Neural crest cell (in vitro differentiated cells): ENCODE measurements at regions not wholly inside any gene's neighbourhood (a gene's known extent, or its start where the extent isn't known, plus 50 kb on each side); places are given as distances from the start of the nearest gene placed in this dataset.
A peak's percentile ranks its signal among the peaks of the same experiment; 100 is the strongest.

ENCODE experiments used
- DNase-seq: peaks from one replicate; pipeline ENCODE4 v3.0.0; 2021; ENCODE audit warnings: low read depth, mixed read lengths, low spot score
- H3K27ac Mint-ChIP-seq: one replicate; pipeline ENCODE4 v1.8.0; 2021; ENCODE audit warnings: mild to moderate bottlenecking, mixed read lengths; ENCODE audit not compliant: unreplicated experiment
- H3K27me3 Mint-ChIP-seq: 2 replicates; pipeline ENCODE4 v1.8.0; 2021; ENCODE audit warnings: low read depth, mild to moderate bottlenecking, mixed read lengths
- H3K36me3 Mint-ChIP-seq: 2 replicates; pipeline ENCODE4 v1.8.0; 2021; ENCODE audit warnings: low read depth, mild to moderate bottlenecking, mixed read lengths
- H3K4me1 Mint-ChIP-seq: 2 replicates; pipeline ENCODE4 v1.8.0; 2021; ENCODE audit warnings: mixed read lengths
- H3K4me3 Mint-ChIP-seq: one replicate; pipeline ENCODE4 v1.8.0; 2021; ENCODE audit warnings: mild to moderate bottlenecking, mixed read lengths
- H3K9me3 Mint-ChIP-seq: 2 replicates; pipeline ENCODE4 v1.8.0; 2021; ENCODE audit warnings: mixed read lengths
- TF ChIP-seq, protein P1 (sequence below): fragments of 200-600 bp; sonication (generic); conservative IDR thresholded peaks from 2 replicates; pipeline ENCODE4 v1.5.0; 2021; ENCODE audit warnings: antibody characterized with exemption, mild to moderate bottlenecking

DNA sequence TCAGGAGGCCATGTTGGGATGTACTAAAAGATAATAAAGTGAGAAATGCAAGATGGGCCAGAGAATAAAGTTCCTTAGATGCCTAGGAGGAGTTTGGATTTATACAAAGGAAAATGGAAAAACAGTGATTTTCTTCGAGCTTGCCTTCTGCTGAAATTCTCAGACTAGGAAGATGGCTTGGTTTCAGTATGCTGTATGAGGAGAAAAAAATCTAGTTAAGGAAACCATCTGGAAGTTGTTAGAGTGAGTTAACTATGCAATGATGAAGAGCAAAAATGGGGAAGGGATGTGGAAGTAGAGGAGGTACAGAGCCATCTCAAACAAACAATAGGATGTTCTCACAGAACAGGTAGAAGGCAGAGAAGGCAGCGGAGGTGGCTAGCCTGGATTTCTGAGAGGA, 162.9 kb upstream of the FTMT start:
- no peaks in the 10 kb centered on the region for H3K36me3 Mint-ChIP-seq
- no peaks in the 10 kb centered on the region for H3K9me3 Mint-ChIP-seq
- no peak for DNase-seq
- no peaks in the 10 kb centered on the region for H3K27me3 Mint-ChIP-seq
- H3K27ac Mint-ChIP-seq = no peak overlapping the region
- no peaks in the 10 kb centered on the region for H3K4me1 Mint-ChIP-seq
- TF ChIP-seq, protein P1, sequence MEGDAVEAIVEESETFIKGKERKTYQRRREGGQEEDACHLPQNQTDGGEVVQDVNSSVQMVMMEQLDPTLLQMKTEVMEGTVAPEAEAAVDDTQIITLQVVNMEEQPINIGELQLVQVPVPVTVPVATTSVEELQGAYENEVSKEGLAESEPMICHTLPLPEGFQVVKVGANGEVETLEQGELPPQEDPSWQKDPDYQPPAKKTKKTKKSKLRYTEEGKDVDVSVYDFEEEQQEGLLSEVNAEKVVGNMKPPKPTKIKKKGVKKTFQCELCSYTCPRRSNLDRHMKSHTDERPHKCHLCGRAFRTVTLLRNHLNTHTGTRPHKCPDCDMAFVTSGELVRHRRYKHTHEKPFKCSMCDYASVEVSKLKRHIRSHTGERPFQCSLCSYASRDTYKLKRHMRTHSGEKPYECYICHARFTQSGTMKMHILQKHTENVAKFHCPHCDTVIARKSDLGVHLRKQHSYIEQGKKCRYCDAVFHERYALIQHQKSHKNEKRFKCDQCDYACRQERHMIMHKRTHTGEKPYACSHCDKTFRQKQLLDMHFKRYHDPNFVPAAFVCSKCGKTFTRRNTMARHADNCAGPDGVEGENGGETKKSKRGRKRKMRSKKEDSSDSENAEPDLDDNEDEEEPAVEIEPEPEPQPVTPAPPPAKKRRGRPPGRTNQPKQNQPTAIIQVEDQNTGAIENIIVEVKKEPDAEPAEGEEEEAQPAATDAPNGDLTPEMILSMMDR = no peak
- H3K4me3 Mint-ChIP-seq = no peak overlapping the region

DNA sequence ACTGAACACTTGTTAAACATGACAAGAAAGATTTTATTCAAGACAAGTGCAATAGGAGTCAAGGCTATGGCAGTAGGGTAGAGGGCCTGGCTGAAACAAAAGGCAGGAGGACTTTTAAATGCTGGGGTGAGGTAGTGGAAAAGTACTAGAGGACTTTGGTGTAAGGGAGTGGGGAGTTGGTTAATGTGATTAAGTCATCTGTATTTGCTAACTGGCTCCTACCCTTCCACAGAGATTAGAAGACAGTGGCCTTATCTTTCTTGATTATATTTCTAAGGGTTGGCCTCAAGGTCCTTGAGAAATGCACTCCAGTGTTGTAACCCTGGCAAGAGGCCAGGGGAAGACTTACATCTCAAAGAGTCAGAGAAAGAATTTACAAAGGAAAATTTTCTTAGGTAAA, 160.2 kb upstream of the FTMT start:
- Mint-ChIP-seq H3K27me3 (no peaks in the 10 kb centered on the region), H3K4me1 (no peaks in the 10 kb centered on the region), H3K27ac (no peak overlapping the region), H3K4me3 (no peak overlapping the region), H3K36me3 (no peaks in the 10 kb centered on the region), H3K9me3 (no peaks in the 10 kb centered on the region)
- DNase-seq = no peak
- TF ChIP-seq, protein P1 = no peak

DNA sequence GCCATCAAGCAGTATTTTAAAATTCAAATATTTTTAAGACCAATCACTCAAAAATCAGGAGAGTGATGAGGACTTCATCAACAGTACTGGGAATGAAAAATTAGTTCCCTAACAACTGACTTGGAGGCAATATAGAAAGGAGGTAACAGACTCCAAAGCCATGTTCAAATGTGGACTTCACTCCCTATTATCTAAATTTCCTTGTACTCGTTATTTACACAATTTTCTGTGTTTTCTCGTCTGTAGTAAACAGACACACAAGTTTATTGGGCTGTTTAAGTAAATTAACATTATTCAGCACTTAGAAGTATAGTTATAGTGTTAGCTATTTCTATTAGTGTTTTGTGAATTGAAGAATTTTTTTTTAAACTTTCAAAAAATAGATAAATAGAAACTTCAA, 159.5 kb upstream of the FTMT start:
- no peaks in the 10 kb centered on the region for H3K27me3 Mint-ChIP-seq
- H3K4me3 Mint-ChIP-seq = no peak overlapping the region
- H3K4me1 Mint-ChIP-seq = no peaks in the 10 kb centered on the region
- no peaks in the 10 kb centered on the region for H3K36me3 Mint-ChIP-seq
- TF ChIP-seq, protein P1 = no peak
- no peaks in the 10 kb centered on the region for H3K9me3 Mint-ChIP-seq
- no peak for DNase-seq
- no peak overlapping the region for H3K27ac Mint-ChIP-seq

DNA sequence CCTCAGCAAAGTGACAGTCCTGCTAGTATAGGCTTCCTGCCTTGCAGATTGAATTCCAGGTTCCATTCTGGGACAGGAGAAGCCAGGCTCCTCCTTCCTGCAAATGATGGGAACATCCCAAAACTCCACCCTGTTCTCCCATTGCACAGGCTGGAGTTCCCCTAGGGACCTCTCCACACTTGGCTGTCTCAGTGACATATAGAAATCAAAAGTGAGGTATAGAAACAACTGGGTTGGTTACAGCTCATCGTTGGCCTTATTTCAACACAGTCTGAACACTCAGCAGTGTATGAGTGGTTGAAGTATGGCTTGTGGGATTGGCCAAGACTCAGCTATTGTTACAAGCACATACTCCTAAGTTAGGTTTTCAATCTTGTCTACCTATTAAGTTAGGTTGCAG, 157.8 kb upstream of the FTMT start:
- Mint-ChIP-seq H3K36me3 (no peaks in the 10 kb centered on the region), H3K27ac (no peak overlapping the region), H3K4me3 (no peak overlapping the region), H3K4me1 (peaks cover 2% of the 10 kb centered on the region), H3K9me3 (no peaks in the 10 kb centered on the region), H3K27me3 (no peaks in the 10 kb centered on the region)
- TF ChIP-seq, protein P1 = no peak
- no peak for DNase-seq

DNA sequence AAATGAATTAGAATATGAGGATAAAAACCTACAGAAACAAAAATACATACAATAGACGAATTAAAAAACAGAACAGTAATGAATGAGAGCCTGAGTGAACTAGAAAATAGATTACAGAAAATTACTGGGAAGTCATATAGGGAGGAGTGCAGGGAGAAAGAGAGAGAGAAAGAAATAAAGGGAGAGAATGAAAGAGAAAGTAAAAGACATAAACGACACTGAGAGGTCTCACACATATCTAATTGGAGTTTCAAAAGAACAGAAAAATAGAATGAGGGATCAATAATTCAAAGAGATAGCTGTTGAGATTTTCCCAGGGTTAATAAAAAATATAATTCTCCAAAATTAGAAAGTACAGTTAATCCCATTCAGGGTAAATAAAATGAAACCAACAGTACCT, 156.4 kb upstream of the FTMT start:
- Mint-ChIP-seq H3K36me3 (no peaks in the 10 kb centered on the region), H3K9me3 (no peaks in the 10 kb centered on the region), H3K27ac (no peak overlapping the region), H3K27me3 (no peaks in the 10 kb centered on the region), H3K4me1 (peaks cover 3% of the 10 kb centered on the region), H3K4me3 (no peak overlapping the region)
- TF ChIP-seq, protein P1 = no peak
- no peak for DNase-seq

DNA sequence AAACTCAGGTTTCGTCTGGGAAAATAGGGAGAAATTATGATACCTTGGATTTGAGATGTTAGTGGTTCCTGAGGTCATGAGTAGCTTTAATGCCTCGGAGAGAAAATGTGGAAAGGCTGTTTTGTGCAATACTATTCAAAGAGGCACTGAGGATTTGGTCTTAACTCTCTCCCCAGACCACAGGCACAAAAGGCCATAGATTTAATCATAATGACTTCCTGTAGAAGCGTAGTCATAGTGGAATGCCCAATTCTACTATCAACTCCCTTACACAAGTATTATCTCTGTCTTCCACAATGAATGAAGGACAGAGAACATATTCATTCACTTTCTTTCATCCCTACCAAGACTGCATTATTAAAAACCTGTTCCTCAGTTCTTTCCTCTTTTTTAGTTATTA, 153.0 kb upstream of the FTMT start:
- H3K36me3 Mint-ChIP-seq = no peaks in the 10 kb centered on the region
- H3K27me3 Mint-ChIP-seq = no peaks in the 10 kb centered on the region
- no peak overlapping the region for H3K4me3 Mint-ChIP-seq
- peaks cover 14% of the 10 kb centered on the region for H3K4me1 Mint-ChIP-seq
- DNase-seq = no peak
- TF ChIP-seq, protein P1 = no peak
- H3K27ac Mint-ChIP-seq = peak overlapping the region; percentile 64
- no peaks in the 10 kb centered on the region for H3K9me3 Mint-ChIP-seq
